ENCODE measurements at regions not wholly inside any gene's neighbourhood (a gene's known extent, or its start where the extent isn't known, plus 50 kb on each side); places are given as distances from the start of the nearest gene placed in this dataset.

- no TSS peak for BruUV-seq (replicated peaks)
- CTCF ChIA-PET: no interaction called here
- no peak for DNase-seq
- no peaks in the 10 kb centered on the region for H3K27me3 Mint-ChIP-seq (ENCODE audit: unreplicated experiment)
- intact Hi-C loops (cut with micrococcal nuclease; ENCODE audit: unreplicated experiment): no loop called here
- H3K36me3 Mint-ChIP-seq (ENCODE audit: insufficient read depth, unreplicated experiment): no peaks in the 10 kb centered on the region
- no peak overlapping the region for H3K4me3 Mint-ChIP-seq (ENCODE audit: low read depth, unreplicated experiment)
- H3K27ac Mint-ChIP-seq (ENCODE audit: unreplicated experiment): no peak overlapping the region
- H3K4me1 Mint-ChIP-seq (ENCODE audit: low read depth, unreplicated experiment): no peaks in the 10 kb centered on the region
- no peak for TF ChIP-seq CTCF (IDR thresholded peaks at IDR 0.05; ENCODE audit: unreplicated experiment)
- H3K9me3 Mint-ChIP-seq (ENCODE audit: low read depth, unreplicated experiment): no peaks in the 10 kb centered on the region
Measured at GRCh38 chr21:23452384-23453083, 2154.7 kb downstream of the MRPL39 start.

GRCh38 chr21:23445307-23445706 lies 2162.0 kb downstream of the MRPL39 start:
- no TSS peak for BruUV-seq (replicated peaks)
- H3K4me3 Mint-ChIP-seq (ENCODE audit: low read depth, unreplicated experiment): no peak overlapping the region

GRCh38 chr21:23438081-23438480 lies 2169.2 kb downstream of the MRPL39 start:
- no peaks in the 10 kb centered on the region for H3K4me1 Mint-ChIP-seq (ENCODE audit: low read depth, unreplicated experiment)
- no peak for DNase-seq
- intact Hi-C loops (cut with micrococcal nuclease; ENCODE audit: unreplicated experiment): no loop called here
- TF ChIP-seq CTCF (IDR thresholded peaks at IDR 0.05; ENCODE audit: unreplicated experiment): no peak
- CTCF ChIA-PET: no interaction called here
- H3K36me3 Mint-ChIP-seq (ENCODE audit: insufficient read depth, unreplicated experiment): no peaks in the 10 kb centered on the region
- peaks cover 15% of the 10 kb centered on the region for H3K9me3 Mint-ChIP-seq (ENCODE audit: low read depth, unreplicated experiment)
- no peak overlapping the region for H3K4me3 Mint-ChIP-seq (ENCODE audit: low read depth, unreplicated experiment)
- no peaks in the 10 kb centered on the region for H3K27me3 Mint-ChIP-seq (ENCODE audit: unreplicated experiment)
- H3K27ac Mint-ChIP-seq (ENCODE audit: unreplicated experiment): no peak overlapping the region
- BruUV-seq (replicated peaks): no TSS peak

More at GRCh38 chr21:23445307-23445706, 2162.0 kb downstream of the MRPL39 start:
- no peaks in the 10 kb centered on the region for H3K9me3 Mint-ChIP-seq (ENCODE audit: low read depth, unreplicated experiment)
- intact Hi-C loops (cut with micrococcal nuclease; ENCODE audit: unreplicated experiment): no loop called here
- TF ChIP-seq CTCF (IDR thresholded peaks at IDR 0.05; ENCODE audit: unreplicated experiment): no peak
- no peak overlapping the region for H3K27ac Mint-ChIP-seq (ENCODE audit: unreplicated experiment)
- H3K4me1 Mint-ChIP-seq (ENCODE audit: low read depth, unreplicated experiment): no peaks in the 10 kb centered on the region
- H3K27me3 Mint-ChIP-seq (ENCODE audit: unreplicated experiment): no peaks in the 10 kb centered on the region
- no peak for DNase-seq
- CTCF ChIA-PET: no interaction called here
- no peaks in the 10 kb centered on the region for H3K36me3 Mint-ChIP-seq (ENCODE audit: insufficient read depth, unreplicated experiment)

- Mint-ChIP-seq H3K27me3 (ENCODE audit: unreplicated experiment) (no peaks in the 10 kb centered on the region), H3K36me3 (ENCODE audit: insufficient read depth, unreplicated experiment) (no peaks in the 10 kb centered on the region), H3K4me3 (ENCODE audit: low read depth, unreplicated experiment) (no peak overlapping the region), H3K27ac (ENCODE audit: unreplicated experiment) (no peak overlapping the region), H3K9me3 (ENCODE audit: low read depth, unreplicated experiment) (peaks cover 5% of the 10 kb centered on the region), H3K4me1 (ENCODE audit: low read depth, unreplicated experiment) (no peaks in the 10 kb centered on the region)
- CTCF ChIA-PET: no interaction called here
- intact Hi-C loops (cut with micrococcal nuclease; ENCODE audit: unreplicated experiment): no loop called here
- DNase-seq: no peak
- BruUV-seq (replicated peaks): no TSS peak
- TF ChIP-seq CTCF (IDR thresholded peaks at IDR 0.05; ENCODE audit: unreplicated experiment): no peak
Measured at GRCh38 chr21:23402929-23403520, 2204.3 kb downstream of the MRPL39 start.

Data from Calu3 (cell line).